ENCODE measurements at regions not wholly inside any gene's neighbourhood (a gene's known extent, or its start where the extent isn't known, plus 50 kb on each side); places are given as distances from the start of the nearest gene placed in this dataset.

GRCh38 chr13:102993348-102993747 lies 72.9 kb downstream of the SLC10A2 start:
- no peak for DNase-seq (ENCODE audit: low read depth, low spot score)
- TF ChIP-seq CTCF (IDR thresholded peaks at IDR 0.05; ENCODE audit: low read depth, low read length) = no peak
- in situ Hi-C loops (cut with HindIII; ENCODE audit: low sequenced_read_pairs) = no loop called here

GRCh38 chr13:102984210-102984609 lies 82.0 kb downstream of the SLC10A2 start:
- H3K4me3 ChIP-seq (ENCODE audit: low read depth, low read length) = no peak overlapping the region
- in situ Hi-C loops (cut with HindIII; ENCODE audit: low sequenced_read_pairs) = no loop called here
- DNase-seq (ENCODE audit: low read depth, low spot score) = no peak
- TF ChIP-seq CTCF (IDR thresholded peaks at IDR 0.05; ENCODE audit: low read depth, low read length) = no peak

More at GRCh38 chr13:102993348-102993747, 72.9 kb downstream of the SLC10A2 start:
- no peak overlapping the region for H3K4me3 ChIP-seq (ENCODE audit: low read depth, low read length)

GRCh38 chr13:102983496-102983895 lies 82.7 kb downstream of the SLC10A2 start:
- in situ Hi-C loops (cut with HindIII; ENCODE audit: low sequenced_read_pairs) = no loop called here
- DNase-seq (ENCODE audit: low read depth, low spot score) = no peak
- TF ChIP-seq CTCF (IDR thresholded peaks at IDR 0.05; ENCODE audit: low read depth, low read length) = no peak
- no peak overlapping the region for H3K4me3 ChIP-seq (ENCODE audit: low read depth, low read length)

GRCh38 chr13:102980331-102980982 lies 85.8 kb downstream of the SLC10A2 start:
- DNase-seq (ENCODE audit: low read depth, low spot score) = no peak
- in situ Hi-C loops (cut with HindIII; ENCODE audit: low sequenced_read_pairs) = no loop called here
- TF ChIP-seq CTCF (IDR thresholded peaks at IDR 0.05; ENCODE audit: low read depth, low read length) = no peak
- H3K4me3 ChIP-seq (ENCODE audit: low read depth, low read length) = no peak overlapping the region

GRCh38 chr13:102978168-102978567 lies 88.0 kb downstream of the SLC10A2 start:
- no peak for TF ChIP-seq CTCF (IDR thresholded peaks at IDR 0.05; ENCODE audit: low read depth, low read length)
- DNase-seq (ENCODE audit: low read depth, low spot score) = peak; percentile 2
- in situ Hi-C loops (cut with HindIII; ENCODE audit: low sequenced_read_pairs) = no loop called here
- H3K4me3 ChIP-seq (ENCODE audit: low read depth, low read length) = no peak overlapping the region

- no peak overlapping the region for H3K4me3 ChIP-seq (ENCODE audit: low read depth, low read length)
- in situ Hi-C loops (cut with HindIII; ENCODE audit: low sequenced_read_pairs) = no loop called here
- DNase-seq (ENCODE audit: low read depth, low spot score) = no peak
- no peak for TF ChIP-seq CTCF (IDR thresholded peaks at IDR 0.05; ENCODE audit: low read depth, low read length)
Observed at GRCh38 chr13:102977471-102977870, 88.7 kb downstream of the SLC10A2 start.

Measured in astrocyte of the spinal cord (primary cell).